C4-2B (cell line): ENCODE measurements at regions not wholly inside any gene's neighbourhood (a gene's known extent, or its start where the extent isn't known, plus 50 kb on each side); places are given as distances from the start of the nearest gene placed in this dataset.

Experiments
- H3K27ac ChIP-seq: fragments of 450-650 bp; 2 replicates; pipeline ENCODE4 v1.5.1; 2017
- CTCF ChIP-seq: fragments of 450-650 bp; conservative IDR thresholded peaks from 2 replicates; pipeline ENCODE4 v1.5.1; 2017; ENCODE audit warnings: mild to moderate bottlenecking
- ZFX ChIP-seq: fragments of 450-650 bp; IDR thresholded peaks from 2 replicates; pipeline ENCODE4 v1.6.1; 2017

- no peak overlapping the region for H3K27ac ChIP-seq
- TF ChIP-seq ZFX: no peak
- TF ChIP-seq CTCF: no peak
These were observed 195.1 kb upstream of the VCX start for GRCh38 chrX:7647831-7648230.

- TF ChIP-seq ZFX: no peak
- no peak for TF ChIP-seq CTCF
- no peak overlapping the region for H3K27ac ChIP-seq
These were observed 201.8 kb upstream of the VCX start for GRCh38 chrX:7641141-7641540.

- TF ChIP-seq ZFX (no peak), CTCF (no peak)
- H3K27ac ChIP-seq: no peak overlapping the region
These were observed 202.6 kb upstream of the VCX start for GRCh38 chrX:7640392-7640791.

GRCh38 chrX:7638078-7638710 lies 204.8 kb upstream of the VCX start:
- no peak overlapping the region for H3K27ac ChIP-seq
- peak; percentile 15; the same call in 1 of the 2 replicates for TF ChIP-seq CTCF
- TF ChIP-seq ZFX: no peak

GRCh38 chrX:7637066-7637465 lies 205.9 kb upstream of the VCX start:
- no peak overlapping the region for H3K27ac ChIP-seq
- TF ChIP-seq CTCF (no peak), ZFX (no peak)

- no peak overlapping the region for H3K27ac ChIP-seq
- TF ChIP-seq ZFX (no peak), CTCF (no peak)
These were observed 207.4 kb upstream of the VCX start for GRCh38 chrX:7635604-7636003.

- no peak overlapping the region for H3K27ac ChIP-seq
- TF ChIP-seq ZFX (no peak), CTCF (no peak)
These were observed 222.4 kb upstream of the VCX start for GRCh38 chrX:7620560-7620959.
